ENCODE measurements at regions not wholly inside any gene's neighbourhood (a gene's known extent, or its start where the extent isn't known, plus 50 kb on each side); places are given as distances from the start of the nearest gene placed in this dataset.

- no peak for DNase-seq
These were observed 186.9 kb upstream of the RGMB start for GRCh38 chr5:98586581-98586980.

- no peak for DNase-seq
These were observed 186.3 kb upstream of the RGMB start for GRCh38 chr5:98587166-98587565.

- no peak for DNase-seq
These were observed 185.2 kb upstream of the RGMB start for GRCh38 chr5:98588215-98588614.

GRCh38 chr5:98593418-98593817 lies 180.0 kb upstream of the RGMB start:
- DNase-seq, result no peak

DNA sequence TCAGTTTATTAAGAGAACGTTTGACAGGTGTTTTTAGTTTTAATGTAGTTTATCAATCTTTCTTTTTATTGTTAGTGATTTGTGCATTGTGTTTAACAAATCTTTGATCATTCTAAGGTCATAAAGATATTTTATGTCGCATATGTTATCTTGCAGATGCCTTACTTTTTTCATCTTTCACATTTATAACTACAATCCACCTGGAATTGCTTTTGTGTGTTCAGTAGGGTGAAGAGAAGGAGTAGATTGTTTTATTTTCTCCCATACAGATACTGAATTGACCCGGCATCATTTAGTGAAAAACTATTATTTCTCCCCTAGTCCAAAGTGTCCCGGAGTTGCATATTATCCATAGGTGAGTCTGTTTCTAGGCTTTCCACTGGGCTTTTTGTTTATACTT lies 179.4 kb upstream of the RGMB start:
- no peak for DNase-seq

- DNase-seq, result no peak
These were observed 174.4 kb upstream of the RGMB start for GRCh38 chr5:98599016-98599415.

DNA sequence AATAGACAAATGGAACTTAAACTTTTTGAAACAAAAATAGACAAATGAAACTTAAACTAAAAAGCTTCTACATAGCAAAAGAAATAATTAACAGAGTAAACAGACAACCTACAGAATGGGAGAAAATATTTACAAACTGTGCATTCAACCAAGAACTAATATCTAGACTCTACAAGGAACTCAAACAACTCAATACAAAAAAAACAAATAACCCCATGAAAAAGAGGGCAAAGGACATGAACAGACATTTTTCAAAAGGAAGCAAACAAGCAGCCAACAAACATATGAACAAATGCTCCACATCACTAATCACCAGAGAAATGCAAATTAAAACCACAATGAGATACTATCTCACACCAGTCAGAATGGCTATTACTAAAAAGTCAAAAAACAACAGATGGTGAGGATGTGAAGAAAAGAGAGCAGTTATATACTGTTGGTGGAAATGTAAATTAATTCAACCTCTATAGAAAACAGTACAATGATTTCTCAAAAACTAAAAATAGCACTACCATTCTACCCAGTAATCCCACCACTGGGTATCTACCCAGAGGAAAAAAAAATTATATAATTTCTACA lies 170.8 kb upstream of the RGMB start:
- no peak for DNase-seq

- DNase-seq, result no peak
These were observed 170.0 kb upstream of the RGMB start for GRCh38 chr5:98603456-98603855.

DNA sequence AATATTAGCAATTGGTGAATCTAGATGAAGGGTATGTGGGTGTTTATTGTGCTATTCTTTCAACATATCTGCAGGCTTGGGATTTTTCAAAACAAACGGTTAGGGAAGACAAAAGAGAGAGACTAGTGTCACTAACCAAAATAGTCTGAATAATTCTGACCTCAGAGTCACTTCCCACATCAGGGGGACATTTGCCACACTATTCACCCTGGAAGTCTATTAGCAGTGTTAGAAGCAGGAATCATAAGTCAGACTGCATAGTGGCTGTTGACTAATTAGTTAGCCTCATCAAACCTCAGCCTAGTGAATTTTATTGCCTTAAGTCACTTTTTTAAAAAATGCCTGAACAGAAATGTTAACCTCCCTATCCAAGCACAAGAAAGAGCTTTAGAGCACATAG lies 169.2 kb upstream of the RGMB start:
- no peak for DNase-seq

DNA sequence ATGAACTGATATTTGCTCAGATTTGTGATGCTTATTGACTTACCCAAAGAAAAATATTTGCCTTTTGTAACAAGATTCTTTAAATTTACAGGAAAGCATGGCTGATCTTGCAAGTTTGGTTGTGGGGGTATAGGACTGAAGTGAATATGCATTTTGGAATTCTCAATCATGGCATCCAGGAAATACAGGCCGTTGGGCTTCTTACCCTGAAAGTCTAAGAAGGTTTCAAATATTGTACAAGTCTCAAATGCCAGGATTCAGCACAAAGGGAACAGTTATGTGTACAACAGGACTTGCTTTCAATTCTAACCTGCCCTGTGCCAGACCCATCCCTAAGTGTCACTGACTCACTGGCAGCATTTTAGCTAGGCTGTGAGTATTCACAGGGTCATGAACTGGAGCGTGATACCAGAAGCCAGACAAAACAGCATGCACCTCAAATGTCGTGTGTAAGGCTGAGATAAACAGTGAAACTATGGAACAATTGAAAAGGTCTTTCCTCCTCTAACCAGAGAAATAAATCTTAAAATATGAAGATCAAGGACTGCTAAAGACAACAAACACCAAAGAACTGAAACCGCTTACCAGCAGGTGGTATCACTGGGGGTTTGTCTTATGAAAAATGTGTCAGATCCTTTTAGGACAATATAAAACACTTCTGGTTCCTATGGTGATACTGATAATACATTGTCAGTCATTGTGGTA lies 168.6 kb upstream of the RGMB start:
- DNase-seq, result no peak

GRCh38 chr5:98605426-98605825 lies 168.0 kb upstream of the RGMB start:
- no peak for DNase-seq

DNA sequence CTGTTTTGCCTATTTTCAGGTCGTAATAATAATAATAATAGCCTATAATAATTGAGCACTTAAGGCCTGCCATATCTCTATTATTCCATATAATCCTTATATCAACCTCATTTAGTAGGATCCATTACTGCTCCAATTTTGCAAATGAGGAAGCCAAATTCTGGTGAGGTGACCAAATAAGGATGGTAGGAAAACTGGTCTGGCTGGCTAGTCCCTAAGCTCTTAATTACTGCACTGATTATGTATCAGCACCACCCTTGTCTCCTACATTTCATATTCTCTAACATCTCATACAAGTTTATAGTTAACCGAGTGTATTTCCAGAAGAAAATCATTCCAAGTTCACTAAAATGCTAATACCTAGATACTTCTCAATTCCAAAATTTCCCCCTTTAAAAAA lies 166.5 kb upstream of the RGMB start:
- DNase-seq, result no peak

GRCh38 chr5:98608052-98608451 lies 165.4 kb upstream of the RGMB start:
- no peak for DNase-seq

GRCh38 chr5:98614341-98614740 lies 159.1 kb upstream of the RGMB start:
- no peak for DNase-seq

- DNase-seq, result no peak
These were observed 151.6 kb upstream of the RGMB start for GRCh38 chr5:98621821-98622220.

DNA sequence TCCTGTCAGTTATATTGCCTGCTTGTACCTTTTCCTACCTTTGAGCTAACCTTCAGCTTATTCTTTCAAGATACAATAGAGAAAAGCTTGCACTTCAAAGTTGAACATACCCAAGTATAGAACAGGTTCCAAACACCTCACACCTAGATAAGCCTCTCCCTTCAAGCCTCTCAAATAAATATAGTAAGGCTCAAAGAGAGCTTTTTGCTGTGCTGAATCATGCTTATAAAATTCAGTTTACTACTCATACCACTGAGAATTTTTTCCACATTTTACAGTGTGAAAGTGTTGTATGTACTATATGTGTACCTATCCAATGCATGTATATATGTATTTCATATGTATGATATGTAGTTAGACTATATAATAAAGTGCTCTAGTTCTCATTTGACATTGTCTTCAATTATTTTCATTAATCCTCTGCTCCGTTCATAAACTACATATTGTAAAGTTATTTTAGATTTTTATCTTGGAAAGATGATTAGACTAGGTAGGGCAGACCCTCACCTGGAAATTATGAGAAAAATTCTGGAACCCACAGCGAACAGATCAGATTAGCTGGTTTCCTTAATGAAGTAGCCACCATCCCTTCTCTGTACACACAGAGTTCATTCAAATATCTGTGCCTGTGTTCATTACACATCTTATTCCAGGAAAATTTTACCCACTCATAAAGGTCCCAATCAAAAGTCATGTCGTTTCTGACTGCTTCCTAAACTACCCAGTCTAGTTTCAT lies 149.2 kb upstream of the RGMB start:
- DNase-seq, result no peak

GRCh38 chr5:98627121-98627520 lies 146.3 kb upstream of the RGMB start:
- DNase-seq, result no peak

- DNase-seq, result no peak
These were observed 142.8 kb upstream of the RGMB start for GRCh38 chr5:98630621-98631020.

DNA sequence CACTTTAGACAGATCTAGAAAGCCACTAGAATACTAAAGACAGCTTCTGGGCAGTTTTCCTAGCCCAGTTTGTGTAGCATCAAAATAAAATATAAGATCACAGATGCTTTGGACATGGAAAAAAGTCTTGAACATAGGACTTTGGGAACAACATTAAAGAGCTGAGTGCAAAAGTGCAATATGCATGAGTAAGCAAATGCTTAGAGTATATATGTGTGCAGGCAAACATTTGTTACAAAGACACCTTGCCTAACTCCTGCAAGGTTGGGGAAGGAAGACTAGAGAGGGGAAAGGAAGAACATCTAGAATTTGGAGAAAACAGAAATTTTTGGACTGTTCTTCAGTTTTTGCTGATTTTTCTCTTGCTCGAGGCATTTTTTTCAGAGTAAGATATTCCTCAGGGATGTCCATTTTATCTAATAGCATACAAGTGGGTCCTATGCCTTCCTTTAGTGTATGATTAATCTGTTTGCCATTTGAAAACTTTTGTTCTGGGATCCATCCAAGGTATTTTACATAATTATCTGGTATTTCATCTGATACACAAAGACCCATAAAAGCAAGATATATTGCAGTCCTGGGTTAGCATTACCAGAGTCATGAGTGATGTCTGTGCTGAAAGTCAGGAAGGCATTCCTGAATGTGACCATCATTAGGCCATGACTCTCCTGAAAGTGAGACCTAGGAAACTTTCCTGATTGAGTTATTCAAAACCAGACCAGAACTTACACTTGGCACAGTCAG lies 142.0 kb upstream of the RGMB start:
- no peak for DNase-seq

GRCh38 chr5:98635656-98636055 lies 137.8 kb upstream of the RGMB start:
- DNase-seq, result no peak

GRCh38 chr5:98637116-98637515 lies 136.3 kb upstream of the RGMB start:
- DNase-seq, result no peak

DNA sequence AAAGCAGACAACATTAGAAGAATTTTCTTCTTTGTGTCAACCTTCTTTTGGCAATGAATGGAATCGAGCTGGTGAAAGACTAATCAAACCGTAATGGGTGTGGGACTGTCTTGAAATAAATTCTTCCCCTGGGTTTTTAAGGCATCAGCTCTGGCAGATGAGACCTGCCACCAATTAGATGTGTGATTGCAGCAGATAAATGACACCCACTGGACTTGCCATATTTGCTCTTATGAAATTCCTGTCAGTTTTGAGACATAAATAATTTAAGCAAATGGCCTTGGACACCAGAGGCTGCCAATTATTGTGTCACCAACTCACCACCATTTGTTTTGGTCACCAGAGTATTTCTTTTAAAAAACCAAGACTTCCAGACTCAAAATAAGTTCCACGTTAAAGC lies 135.9 kb upstream of the RGMB start:
- DNase-seq, result no peak

- no peak for DNase-seq
These were observed 135.4 kb upstream of the RGMB start for GRCh38 chr5:98638111-98638510.

- no peak for DNase-seq
These were observed 134.8 kb upstream of the RGMB start for GRCh38 chr5:98638701-98639100.
